ENCODE measurements at regions not wholly inside any gene's neighbourhood (a gene's known extent, or its start where the extent isn't known, plus 50 kb on each side); places are given as distances from the start of the nearest gene placed in this dataset.

GRCh38 chr12:58732894-58733293 lies 187.4 kb downstream of the LRIG3 start:
- no peak for DNase-seq (ENCODE audit: extremely low read depth, insufficient read length)
- Histone ChIP-seq H3K4me3 (replicated peaks; ENCODE audit: low read depth, low read length) (no peak overlapping the region), H3K27me3 (replicated peaks; ENCODE audit: control insufficient read depth, insufficient read depth, low read length) (no peaks in the 10 kb centered on the region), H3K36me3 (ENCODE audit: control insufficient read depth, insufficient read depth, low read length) (no peaks in the 10 kb centered on the region)
- no peak for TF ChIP-seq CTCF (IDR thresholded peaks at IDR 0.05; ENCODE audit: insufficient read depth, low read length, poor library complexity, severe bottlenecking)

- DNase-seq (ENCODE audit: extremely low read depth, insufficient read length), result no peak
- Histone ChIP-seq H3K36me3 (ENCODE audit: control insufficient read depth, insufficient read depth, low read length) (no peaks in the 10 kb centered on the region), H3K4me3 (replicated peaks; ENCODE audit: low read depth, low read length) (no peak overlapping the region), H3K27me3 (replicated peaks; ENCODE audit: control insufficient read depth, insufficient read depth, low read length) (no peaks in the 10 kb centered on the region)
- TF ChIP-seq CTCF (IDR thresholded peaks at IDR 0.05; ENCODE audit: insufficient read depth, low read length, poor library complexity, severe bottlenecking), result peak; percentile 19
These were observed 179.1 kb downstream of the LRIG3 start for GRCh38 chr12:58741226-58741625.

- no peak for TF ChIP-seq CTCF (IDR thresholded peaks at IDR 0.05; ENCODE audit: insufficient read depth, low read length, poor library complexity, severe bottlenecking)
- Histone ChIP-seq H3K27me3 (replicated peaks; ENCODE audit: control insufficient read depth, insufficient read depth, low read length) (no peaks in the 10 kb centered on the region), H3K4me3 (replicated peaks; ENCODE audit: low read depth, low read length) (no peak overlapping the region), H3K36me3 (ENCODE audit: control insufficient read depth, insufficient read depth, low read length) (no peaks in the 10 kb centered on the region)
- no peak for DNase-seq (ENCODE audit: extremely low read depth, insufficient read length)
These were observed 174.8 kb downstream of the LRIG3 start for GRCh38 chr12:58745348-58746125.

GRCh38 chr12:58747533-58747932 lies 172.8 kb downstream of the LRIG3 start:
- Histone ChIP-seq H3K36me3 (ENCODE audit: control insufficient read depth, insufficient read depth, low read length) (no peaks in the 10 kb centered on the region), H3K27me3 (replicated peaks; ENCODE audit: control insufficient read depth, insufficient read depth, low read length) (no peaks in the 10 kb centered on the region), H3K4me3 (replicated peaks; ENCODE audit: low read depth, low read length) (no peak overlapping the region)
- no peak for DNase-seq (ENCODE audit: extremely low read depth, insufficient read length)
- no peak for TF ChIP-seq CTCF (IDR thresholded peaks at IDR 0.05; ENCODE audit: insufficient read depth, low read length, poor library complexity, severe bottlenecking)

- Histone ChIP-seq H3K4me3 (replicated peaks; ENCODE audit: low read depth, low read length) (no peak overlapping the region), H3K36me3 (ENCODE audit: control insufficient read depth, insufficient read depth, low read length) (no peaks in the 10 kb centered on the region), H3K27me3 (replicated peaks; ENCODE audit: control insufficient read depth, insufficient read depth, low read length) (no peaks in the 10 kb centered on the region)
- no peak for TF ChIP-seq CTCF (IDR thresholded peaks at IDR 0.05; ENCODE audit: insufficient read depth, low read length, poor library complexity, severe bottlenecking)
- DNase-seq (ENCODE audit: extremely low read depth, insufficient read length), result no peak
These were observed 169.8 kb downstream of the LRIG3 start for GRCh38 chr12:58750484-58750883.

Data from GM06990 (cell line).